HG02798 (cell line): ENCODE measurements at regions not wholly inside any gene's neighbourhood (a gene's known extent, or its start where the extent isn't known, plus 50 kb on each side); places are given as distances from the start of the nearest gene placed in this dataset.

ENCODE experiments used
- ATAC-seq: cut with Tn5 transposase; IDR thresholded peaks from one replicate; pipeline ENCODE4 v1.9.1; 2021; ENCODE audit warnings: mild to moderate bottlenecking; ENCODE audit not compliant: unreplicated experiment, poor library complexity

GRCh38 chr3:159418571-159419526, 569.8 kb upstream of the IL12A start:
- ATAC-seq = no peak

- no peak for ATAC-seq
Measured at GRCh38 chr3:159429702-159430101, 558.9 kb upstream of the IL12A start.

GRCh38 chr3:159432682-159433340, 555.8 kb upstream of the IL12A start:
- ATAC-seq = no peak

- ATAC-seq = no peak
Measured at GRCh38 chr3:159439346-159439745, 549.3 kb upstream of the IL12A start.

- no peak for ATAC-seq
Measured at GRCh38 chr3:159441279-159441678, 547.4 kb upstream of the IL12A start.

- no peak for ATAC-seq
Measured at GRCh38 chr3:159443266-159443665, 545.4 kb upstream of the IL12A start.

- no peak for ATAC-seq
Measured at GRCh38 chr3:159447841-159448240, 540.8 kb upstream of the IL12A start.

- ATAC-seq = no peak
Measured at GRCh38 chr3:159448902-159449301, 539.7 kb upstream of the IL12A start.

- ATAC-seq = no peak
Measured at GRCh38 chr3:159451067-159451466, 537.6 kb upstream of the IL12A start.

- no peak for ATAC-seq
Measured at GRCh38 chr3:159451482-159451881, 537.2 kb upstream of the IL12A start.

GRCh38 chr3:159453036-159453435, 535.6 kb upstream of the IL12A start:
- ATAC-seq = no peak

- no peak for ATAC-seq
Measured at GRCh38 chr3:159453945-159454344, 534.7 kb upstream of the IL12A start.

- ATAC-seq = no peak
Measured at GRCh38 chr3:159455741-159456181, 532.9 kb upstream of the IL12A start.

- no peak for ATAC-seq
Measured at GRCh38 chr3:159458010-159458409, 530.6 kb upstream of the IL12A start.

- no peak for ATAC-seq
Measured at GRCh38 chr3:159458982-159459381, 529.7 kb upstream of the IL12A start.

GRCh38 chr3:159472611-159473010, 516.0 kb upstream of the IL12A start:
- ATAC-seq = no peak

GRCh38 chr3:159473206-159473605, 515.4 kb upstream of the IL12A start:
- ATAC-seq = no peak

- ATAC-seq = no peak
Measured at GRCh38 chr3:159480046-159480445, 508.6 kb upstream of the IL12A start.

GRCh38 chr3:159482241-159482993, 506.2 kb upstream of the IL12A start:
- no peak for ATAC-seq

- no peak for ATAC-seq
Measured at GRCh38 chr3:159482994-159483367, 505.7 kb upstream of the IL12A start.

- ATAC-seq = no peak
Measured at GRCh38 chr3:159486580-159486979, 502.1 kb upstream of the IL12A start.
